HG03565 (cell line): ENCODE measurements at regions not wholly inside any gene's neighbourhood (a gene's known extent, or its start where the extent isn't known, plus 50 kb on each side); places are given as distances from the start of the nearest gene placed in this dataset.

Experiments
- ATAC-seq: cut with Tn5 transposase; IDR thresholded peaks from one replicate; pipeline ENCODE4 v1.9.1; 2021; ENCODE audit warnings: mild to moderate bottlenecking, moderate library complexity; ENCODE audit not compliant: unreplicated experiment

- no peak for ATAC-seq
These were observed 243.6 kb downstream of the SIPA1L2 start for GRCh38 chr1:232386294-232386693.

GRCh38 chr1:232385221-232385620 lies 244.7 kb downstream of the SIPA1L2 start:
- ATAC-seq: no peak

GRCh38 chr1:232384171-232384883 lies 245.6 kb downstream of the SIPA1L2 start:
- ATAC-seq: no peak

- ATAC-seq: no peak
These were observed 246.3 kb downstream of the SIPA1L2 start for GRCh38 chr1:232383455-232384123.

- ATAC-seq: no peak
These were observed 247.3 kb downstream of the SIPA1L2 start for GRCh38 chr1:232382671-232383070.

- no peak for ATAC-seq
These were observed 248.4 kb downstream of the SIPA1L2 start for GRCh38 chr1:232381394-232382100.

GRCh38 chr1:232380596-232380995 lies 249.3 kb downstream of the SIPA1L2 start:
- ATAC-seq: no peak

- no peak for ATAC-seq
These were observed 249.8 kb downstream of the SIPA1L2 start for GRCh38 chr1:232380131-232380530.

- no peak for ATAC-seq
These were observed 250.9 kb downstream of the SIPA1L2 start for GRCh38 chr1:232379063-232379434.

GRCh38 chr1:232378266-232379062 lies 251.5 kb downstream of the SIPA1L2 start:
- ATAC-seq: no peak

- no peak for ATAC-seq
These were observed 252.5 kb downstream of the SIPA1L2 start for GRCh38 chr1:232377494-232377770.

GRCh38 chr1:232376632-232377493 lies 253.1 kb downstream of the SIPA1L2 start:
- no peak for ATAC-seq

GRCh38 chr1:232372841-232373440 lies 257.0 kb downstream of the SIPA1L2 start:
- no peak for ATAC-seq

GRCh38 chr1:232372431-232372830 lies 257.5 kb downstream of the SIPA1L2 start:
- no peak for ATAC-seq

- ATAC-seq: no peak
These were observed 260.3 kb downstream of the SIPA1L2 start for GRCh38 chr1:232369451-232370296.

- no peak for ATAC-seq
These were observed 261.1 kb downstream of the SIPA1L2 start for GRCh38 chr1:232368821-232369321.

GRCh38 chr1:232367293-232367692 lies 262.6 kb downstream of the SIPA1L2 start:
- ATAC-seq: no peak

- ATAC-seq: no peak
These were observed 265.1 kb downstream of the SIPA1L2 start for GRCh38 chr1:232364654-232365382.
